ENCODE measurements at regions not wholly inside any gene's neighbourhood (a gene's known extent, or its start where the extent isn't known, plus 50 kb on each side); places are given as distances from the start of the nearest gene placed in this dataset.

GRCh38 chr4:59644765-59645164 is 1555.4 kb upstream of the ADGRL3 start:
- Histone ChIP-seq H3K9me3 (replicated peaks; ENCODE audit: control insufficient read depth, insufficient read depth, low read length) (no peaks in the 10 kb centered on the region), H3K27ac (ENCODE audit: insufficient read depth, low read depth, low read length) (no peak overlapping the region), H3K79me2 (ENCODE audit: control insufficient read depth, insufficient read depth, low read length) (no peaks in the 10 kb centered on the region), H3K9me1 (replicated peaks; ENCODE audit: control insufficient read depth, extremely low read depth, insufficient read depth, low read length) (no peaks in the 10 kb centered on the region), H3K4me2 (ENCODE audit: insufficient read depth, low read length) (no peak overlapping the region), H3K4me3 (replicated peaks in 1 of 3; ENCODE audit: insufficient read depth in 1 of 3, low read depth in 1 of 3, low read length in 3 of 3) (no peak overlapping the region), H3K4me1 (ENCODE audit: control insufficient read depth, extremely low read depth, insufficient read depth, low read length) (no peaks in the 10 kb centered on the region), H3K9ac (replicated peaks; ENCODE audit: extremely low read depth, insufficient read depth, low read length) (no peak overlapping the region), H4K20me1 (replicated peaks; ENCODE audit: control insufficient read depth, extremely low read depth, insufficient read depth, low read length) (no peaks in the 10 kb centered on the region), H3K36me3 (ENCODE audit: control insufficient read depth in 2 of 2, extremely low read depth in 1 of 2, insufficient read depth in 2 of 2, low read length in 2 of 2) (no peaks in the 10 kb centered on the region), H3K27me3 (ENCODE audit: control insufficient read depth in 2 of 2, insufficient read depth in 2 of 2, low read length in 2 of 2) (no peaks in the 10 kb centered on the region), H2AFZ (ENCODE audit: low read depth, low read length) (no peak overlapping the region)
- no peak for FAIRE-seq
- no TSS peak for BruUV-seq (replicated peaks)
- dilution Hi-C loops (cut with MboI; ENCODE audit: extremely low pct_ligation_motif_present, low sequenced_read_pairs) (no loop called here), intact Hi-C loops (cut with micrococcal nuclease) (no loop called here)
- DNase-seq (ENCODE audit: low read depth, low spot score) = no peak
- ChIA-PET POLR2A (no interaction called here), CTCF (no interaction called here)
- TF ChIP-seq GATA2 (IDR thresholded peaks at IDR 0.05; ENCODE audit: insufficient read depth, insufficient read length, low read depth, low read length) (no peak), MYC (IDR thresholded peaks at IDR 0.05; ENCODE audit: low read depth, low read length) (no peak), POLR2A (IDR thresholded peaks at IDR 0.05; ENCODE audit: low read depth, low read length) (no peak), POLR2AphosphoS5 (IDR thresholded peaks at IDR 0.05; ENCODE audit: insufficient read depth, low read depth, low read length) (no peak), JUN (IDR thresholded peaks at IDR 0.05; ENCODE audit: borderline replicate concordance, insufficient read depth, insufficient read length, low read depth) (no peak), CTCF (IDR thresholded peaks at IDR 0.05; ENCODE audit: extremely low read depth in 1 of 2, insufficient read depth in 1 of 2, low read depth in 1 of 2, low read length in 2 of 2) (no peak)

- Histone ChIP-seq H3K4me3 (replicated peaks in 1 of 3; ENCODE audit: insufficient read depth in 1 of 3, low read depth in 1 of 3, low read length in 3 of 3) (no peak overlapping the region), H3K4me1 (ENCODE audit: control insufficient read depth, extremely low read depth, insufficient read depth, low read length) (no peaks in the 10 kb centered on the region), H3K9me3 (replicated peaks; ENCODE audit: control insufficient read depth, insufficient read depth, low read length) (no peaks in the 10 kb centered on the region), H3K9ac (replicated peaks; ENCODE audit: extremely low read depth, insufficient read depth, low read length) (no peak overlapping the region), H3K4me2 (ENCODE audit: insufficient read depth, low read length) (no peak overlapping the region), H4K20me1 (replicated peaks; ENCODE audit: control insufficient read depth, extremely low read depth, insufficient read depth, low read length) (no peaks in the 10 kb centered on the region), H3K27me3 (ENCODE audit: control insufficient read depth in 2 of 2, insufficient read depth in 2 of 2, low read length in 2 of 2) (no peaks in the 10 kb centered on the region), H3K36me3 (ENCODE audit: control insufficient read depth in 2 of 2, extremely low read depth in 1 of 2, insufficient read depth in 2 of 2, low read length in 2 of 2) (no peaks in the 10 kb centered on the region), H3K27ac (ENCODE audit: insufficient read depth, low read depth, low read length) (no peak overlapping the region), H3K9me1 (replicated peaks; ENCODE audit: control insufficient read depth, extremely low read depth, insufficient read depth, low read length) (no peaks in the 10 kb centered on the region), H3K79me2 (ENCODE audit: control insufficient read depth, insufficient read depth, low read length) (no peaks in the 10 kb centered on the region), H2AFZ (ENCODE audit: low read depth, low read length) (no peak overlapping the region)
- DNase-seq (ENCODE audit: low read depth, low spot score) = no peak
- BruUV-seq (replicated peaks) = no TSS peak
- ChIA-PET CTCF (no interaction called here), POLR2A (no interaction called here)
- no peak for TF ChIP-seq JUN (IDR thresholded peaks at IDR 0.05; ENCODE audit: borderline replicate concordance, insufficient read depth, insufficient read length, low read depth)
- TF ChIP-seq GATA2 (IDR thresholded peaks at IDR 0.05; ENCODE audit: insufficient read depth, insufficient read length, low read depth, low read length) = no peak
- TF ChIP-seq EZH2 (IDR thresholded peaks at IDR 0.05; ENCODE audit: borderline replicate concordance, low read depth, low read length, severe bottlenecking) = no peak
- no peak for TF ChIP-seq POLR2A (IDR thresholded peaks at IDR 0.05; ENCODE audit: low read depth, low read length)
- no peak for TF ChIP-seq MYC (IDR thresholded peaks at IDR 0.05; ENCODE audit: low read depth, low read length)
- TF ChIP-seq CTCF (IDR thresholded peaks at IDR 0.05; ENCODE audit: extremely low read depth in 1 of 2, insufficient read depth in 1 of 2, low read depth in 1 of 2, low read length in 2 of 2) = no peak
- no peak for TF ChIP-seq MAX (IDR thresholded peaks at IDR 0.05; ENCODE audit: insufficient read depth, insufficient read length)
- TF ChIP-seq FOS (IDR thresholded peaks at IDR 0.05; ENCODE audit: borderline replicate concordance, insufficient read depth, low read length) = no peak
- TF ChIP-seq POLR2AphosphoS5 (IDR thresholded peaks at IDR 0.05; ENCODE audit: insufficient read depth, low read depth, low read length) = no peak
- intact Hi-C loops (cut with micrococcal nuclease) = no loop called here
- dilution Hi-C loops (cut with MboI; ENCODE audit: extremely low pct_ligation_motif_present, low sequenced_read_pairs) = no loop called here
- no peak for FAIRE-seq
These were observed 1554.0 kb upstream of the ADGRL3 start for GRCh38 chr4:59646082-59646481.
